Astrocyte (in vitro differentiated cells and primary cell): ENCODE measurements at regions not wholly inside any gene's neighbourhood (a gene's known extent, or its start where the extent isn't known, plus 50 kb on each side); places are given as distances from the start of the nearest gene placed in this dataset.

Experiments used
- CTCF ChIP-seq: IDR thresholded peaks from 2 replicates; pipeline ENCODE4 v1.5.1; 2011; ENCODE audit warnings: low read depth, mild to moderate bottlenecking, inconsistent platforms, low read length, moderate library complexity; ENCODE audit not compliant: insufficient read depth
- EZH2 ChIP-seq: IDR thresholded peaks from 2 replicates; pipeline ENCODE4 v1.6.1; 2012; ENCODE audit warnings: mild to moderate bottlenecking, low read length, inconsistent platforms; ENCODE audit not compliant: insufficient read depth

DNA sequence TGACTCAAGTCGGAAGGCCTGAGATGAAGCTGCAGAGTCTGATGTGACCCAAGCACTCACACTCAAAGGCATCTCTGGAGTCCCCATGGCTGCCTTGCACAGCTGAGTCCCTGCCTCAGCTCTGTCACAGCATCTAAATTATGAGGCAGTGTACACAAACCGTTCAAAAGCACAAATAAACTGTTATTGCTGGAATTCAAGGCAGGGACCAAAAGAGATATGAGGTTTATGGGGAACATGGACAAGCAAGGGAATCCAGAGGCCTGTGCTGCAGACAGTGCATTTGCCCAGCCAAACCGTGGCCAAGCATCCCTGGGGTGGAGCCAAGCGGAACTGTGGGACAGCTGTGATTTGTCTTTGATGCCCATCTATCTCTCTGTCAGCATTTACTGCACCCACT, 91.3 kb downstream of the RPS29 start:
- TF ChIP-seq CTCF (no peak), EZH2 (no peak)
